Liver (tissue), 8 donors: ENCODE measurements at regions not wholly inside any gene's neighbourhood (a gene's known extent, or its start where the extent isn't known, plus 50 kb on each side); places are given as distances from the start of the nearest gene placed in this dataset.

ENCODE experiments used
- DNase-seq: peaks from one replicate; pipeline ENCODE4 v3.0.0-alpha.2; 2017; ENCODE audit warnings: low spot score
- H3K27ac ChIP-seq, 2 donors: one replicate each; pipeline ENCODE4 v1.7.0; 2013; ENCODE audit warnings: inconsistent platforms in 2 of 2, low read length in 2 of 2, control low read depth in 1 of 2, low read depth in 1 of 2, mild to moderate bottlenecking in 1 of 2
- H3K27me3 ChIP-seq, 4 donors: one replicate each; pipeline versions ENCODE4 v1.6.1 to v1.7.0; 2013; ENCODE audit warnings: low read length in 3 of 4, inconsistent platforms in 1 of 4, mild to moderate bottlenecking in 1 of 4, moderate library complexity in 1 of 4; ENCODE audit not compliant: control insufficient read depth in 4 of 4, insufficient read depth in 4 of 4
- H3K36me3 ChIP-seq, 4 donors: one replicate each; pipeline versions ENCODE4 v1.6.1 to v1.7.0; 2013; ENCODE audit warnings: low read length in 3 of 4, mild to moderate bottlenecking in 3 of 4, low read depth in 1 of 4, moderate library complexity in 1 of 4; ENCODE audit not compliant: control insufficient read depth in 4 of 4, insufficient read depth in 3 of 4
- H3K4me1 ChIP-seq, 4 donors: one replicate each; pipeline versions ENCODE4 v1.6.1 to v1.7.0; 2013; ENCODE audit warnings: low read length in 3 of 4, mild to moderate bottlenecking in 3 of 4, moderate library complexity in 1 of 4; ENCODE audit not compliant: control insufficient read depth in 4 of 4, insufficient read depth in 4 of 4
- H3K4me3 ChIP-seq, 3 donors: one replicate each; pipeline versions ENCODE4 v1.6.1 to v1.7.0; 2013; ENCODE audit warnings: low read length in 3 of 3, control low read depth in 1 of 3, low read depth in 1 of 3, mild to moderate bottlenecking in 1 of 3
- H3K9ac ChIP-seq, 2 donors: one replicate each; pipeline ENCODE4 v1.7.0; 2013; ENCODE audit warnings: low read length in 2 of 2, mild to moderate bottlenecking in 2 of 2, moderate library complexity in 2 of 2, control low read depth in 1 of 2, low read depth in 1 of 2
- H3K9me3 ChIP-seq, 4 donors: one replicate each; pipeline versions ENCODE4 v1.6.1 to v1.7.0; 2013; ENCODE audit warnings: low read length in 3 of 4; ENCODE audit not compliant: control insufficient read depth in 4 of 4
- EGR1 ChIP-seq, 2 donors: IDR thresholded peaks; 2 replicates each; pipeline ENCODE4 v1.6.1; 2016 to 2018; ENCODE audit warnings: antibody characterized with exemption in 2 of 2, low read depth in 2 of 2
- FOXA2 ChIP-seq: IDR thresholded peaks from 2 replicates; pipeline ENCODE4 v1.6.1; 2016; ENCODE audit warnings: antibody characterized with exemption
- GABPA ChIP-seq, 2 donors: IDR thresholded peaks in 1 of 2; conservative IDR thresholded peaks in 1 of 2; 2 replicates each; pipeline ENCODE4 v1.6.1; 2016; ENCODE audit warnings: antibody characterized with exemption in 2 of 2, mild to moderate bottlenecking in 1 of 2, moderate library complexity in 1 of 2
- HNF4A ChIP-seq, 2 donors: conservative IDR thresholded peaks; 2 replicates each; pipeline ENCODE4 v1.6.1; 2016; ENCODE audit warnings: antibody characterized with exemption in 2 of 2, mild to moderate bottlenecking in 2 of 2
- RXRA ChIP-seq, 2 donors: IDR thresholded peaks; 2 replicates each; pipeline ENCODE4 v1.6.1; 2017 to 2018; ENCODE audit warnings: antibody characterized with exemption in 2 of 2, mild to moderate bottlenecking in 1 of 2
- TAF1 ChIP-seq: conservative IDR thresholded peaks from 2 replicates; pipeline ENCODE4 v1.6.1; 2016; ENCODE audit warnings: antibody characterized with exemption, mild to moderate bottlenecking
- YY1 ChIP-seq: IDR thresholded peaks from 2 replicates; pipeline ENCODE4 v1.6.1; 2016; ENCODE audit warnings: antibody characterized with exemption, mild to moderate bottlenecking
- WGBS: extraction: QIAGEN DNeasy Blood & Tissue Kit; methylation state at CpG from one replicate; pipeline ENCODE4 v1.1.7; 2013; 5-methylcytosine and 5-hydroxymethylcytosine counted together
- TF ChIP-seq, protein P1 (sequence below): IDR thresholded peaks from 2 replicates; pipeline ENCODE4 v1.6.1; 2016; ENCODE audit warnings: antibody characterized with exemption
- TF ChIP-seq, protein P2 (sequence below): IDR thresholded peaks from 2 replicates; pipeline ENCODE4 v1.6.1; 2016; ENCODE audit warnings: antibody characterized with exemption, mild to moderate bottlenecking
- TF ChIP-seq, protein P3 (sequence below): IDR thresholded peaks from 2 replicates; pipeline ENCODE4 v1.6.1; 2016; ENCODE audit warnings: antibody characterized with exemption
- TF ChIP-seq, protein P4 (sequence below): IDR thresholded peaks from 2 replicates; pipeline ENCODE4 v1.6.1; 2016; ENCODE audit warnings: antibody characterized with exemption
- TF ChIP-seq, protein P5 (sequence below): fragments of 150-350 bp; IDR thresholded peaks from 2 replicates; pipeline ENCODE4 v1.5.1; 2017; ENCODE audit warnings: improper control_type of control experiment, low read depth, low read length; ENCODE audit not compliant: missing input control
- donor health status: healthy.
- donor health status: healthy.
- donor health status: healthy.
- donor health status: healthy.
- donor health status: healthy.

DNA sequence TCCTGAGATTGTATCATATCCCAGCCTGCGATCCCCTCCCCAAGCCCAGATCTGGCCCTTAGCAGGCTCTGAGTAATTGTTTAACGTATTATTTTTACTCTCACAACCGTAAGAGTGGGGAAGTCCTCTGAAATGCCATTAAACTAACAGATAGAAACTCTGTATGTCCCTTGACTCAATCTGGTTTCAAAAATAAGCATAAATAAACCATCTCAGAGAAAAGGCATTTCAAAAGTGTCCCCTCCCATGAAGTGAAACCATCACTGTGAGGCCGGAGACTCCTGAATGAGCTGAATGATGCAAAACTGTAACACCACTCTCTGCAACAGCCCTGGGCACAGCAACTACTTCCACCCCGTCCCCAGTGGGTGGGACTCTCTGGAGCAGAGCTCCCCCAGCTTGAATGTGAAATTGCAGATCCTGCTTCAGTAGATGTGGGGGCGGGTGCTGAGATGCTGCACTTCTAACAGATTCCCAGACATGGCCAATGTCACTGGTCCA lies 104.1 kb downstream of the SYF2 start:
- TF ChIP-seq, protein P1, sequence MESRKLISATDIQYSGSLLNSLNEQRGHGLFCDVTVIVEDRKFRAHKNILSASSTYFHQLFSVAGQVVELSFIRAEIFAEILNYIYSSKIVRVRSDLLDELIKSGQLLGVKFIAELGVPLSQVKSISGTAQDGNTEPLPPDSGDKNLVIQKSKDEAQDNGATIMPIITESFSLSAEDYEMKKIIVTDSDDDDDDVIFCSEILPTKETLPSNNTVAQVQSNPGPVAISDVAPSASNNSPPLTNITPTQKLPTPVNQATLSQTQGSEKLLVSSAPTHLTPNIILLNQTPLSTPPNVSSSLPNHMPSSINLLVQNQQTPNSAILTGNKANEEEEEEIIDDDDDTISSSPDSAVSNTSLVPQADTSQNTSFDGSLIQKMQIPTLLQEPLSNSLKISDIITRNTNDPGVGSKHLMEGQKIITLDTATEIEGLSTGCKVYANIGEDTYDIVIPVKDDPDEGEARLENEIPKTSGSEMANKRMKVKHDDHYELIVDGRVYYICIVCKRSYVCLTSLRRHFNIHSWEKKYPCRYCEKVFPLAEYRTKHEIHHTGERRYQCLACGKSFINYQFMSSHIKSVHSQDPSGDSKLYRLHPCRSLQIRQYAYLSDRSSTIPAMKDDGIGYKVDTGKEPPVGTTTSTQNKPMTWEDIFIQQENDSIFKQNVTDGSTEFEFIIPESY = no peak
- 77% methylated on average over 6 of the region's 6 CpGs for WGBS
- H3K27me3 ChIP-seq = no peaks in the 10 kb centered on the region
- peaks cover 0 to 1% (median 0%) of the 10 kb centered on the region in 4 donors for H3K9me3 ChIP-seq
- H3K27ac ChIP-seq = no peak overlapping the region
- no peak overlapping the region for H3K9ac ChIP-seq
- H3K36me3 ChIP-seq = no peaks in the 10 kb centered on the region
- no peak overlapping the region for H3K4me3 ChIP-seq
- DNase-seq = no peak
- no peaks in the 10 kb centered on the region for H3K4me1 ChIP-seq

DNA sequence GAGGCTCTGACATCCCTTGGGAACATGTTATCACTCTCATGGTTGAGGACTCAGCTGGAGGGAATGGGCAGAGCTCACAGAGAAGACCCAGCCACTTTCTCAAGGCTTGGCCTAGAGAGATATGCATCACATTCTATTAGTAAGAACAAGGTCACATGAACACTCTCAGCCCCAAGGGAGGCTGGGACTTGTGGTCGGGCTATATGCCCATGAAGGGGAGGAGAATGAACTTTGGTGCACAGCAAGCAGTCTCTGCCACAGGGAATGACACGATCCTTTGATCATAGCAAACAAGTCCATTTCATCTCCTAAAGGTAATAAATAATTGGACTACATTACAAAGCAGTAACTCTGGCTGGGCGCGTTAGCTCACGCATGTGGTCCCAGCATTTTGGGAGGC lies 105.7 kb downstream of the SYF2 start:
- Histone ChIP-seq H3K36me3 (no peaks in the 10 kb centered on the region), H3K9ac (no peak overlapping the region), H3K4me1 (no peaks in the 10 kb centered on the region), H3K27me3 (no peaks in the 10 kb centered on the region), H3K27ac (no peak overlapping the region), H3K4me3 (no peak overlapping the region), H3K9me3 (peaks cover 0 to 1% (median 0%) of the 10 kb centered on the region in 4 donors)
- 89% methylated on average over 5 of the region's 5 CpGs for WGBS
- DNase-seq = no peak
- no peak for TF ChIP-seq RXRA (IDR thresholded peaks at IDR 0.05)
- no peak for TF ChIP-seq YY1
- TF ChIP-seq, protein P2, sequence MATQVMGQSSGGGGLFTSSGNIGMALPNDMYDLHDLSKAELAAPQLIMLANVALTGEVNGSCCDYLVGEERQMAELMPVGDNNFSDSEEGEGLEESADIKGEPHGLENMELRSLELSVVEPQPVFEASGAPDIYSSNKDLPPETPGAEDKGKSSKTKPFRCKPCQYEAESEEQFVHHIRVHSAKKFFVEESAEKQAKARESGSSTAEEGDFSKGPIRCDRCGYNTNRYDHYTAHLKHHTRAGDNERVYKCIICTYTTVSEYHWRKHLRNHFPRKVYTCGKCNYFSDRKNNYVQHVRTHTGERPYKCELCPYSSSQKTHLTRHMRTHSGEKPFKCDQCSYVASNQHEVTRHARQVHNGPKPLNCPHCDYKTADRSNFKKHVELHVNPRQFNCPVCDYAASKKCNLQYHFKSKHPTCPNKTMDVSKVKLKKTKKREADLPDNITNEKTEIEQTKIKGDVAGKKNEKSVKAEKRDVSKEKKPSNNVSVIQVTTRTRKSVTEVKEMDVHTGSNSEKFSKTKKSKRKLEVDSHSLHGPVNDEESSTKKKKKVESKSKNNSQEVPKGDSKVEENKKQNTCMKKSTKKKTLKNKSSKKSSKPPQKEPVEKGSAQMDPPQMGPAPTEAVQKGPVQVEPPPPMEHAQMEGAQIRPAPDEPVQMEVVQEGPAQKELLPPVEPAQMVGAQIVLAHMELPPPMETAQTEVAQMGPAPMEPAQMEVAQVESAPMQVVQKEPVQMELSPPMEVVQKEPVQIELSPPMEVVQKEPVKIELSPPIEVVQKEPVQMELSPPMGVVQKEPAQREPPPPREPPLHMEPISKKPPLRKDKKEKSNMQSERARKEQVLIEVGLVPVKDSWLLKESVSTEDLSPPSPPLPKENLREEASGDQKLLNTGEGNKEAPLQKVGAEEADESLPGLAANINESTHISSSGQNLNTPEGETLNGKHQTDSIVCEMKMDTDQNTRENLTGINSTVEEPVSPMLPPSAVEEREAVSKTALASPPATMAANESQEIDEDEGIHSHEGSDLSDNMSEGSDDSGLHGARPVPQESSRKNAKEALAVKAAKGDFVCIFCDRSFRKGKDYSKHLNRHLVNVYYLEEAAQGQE = no peak
- TF ChIP-seq TAF1 = no peak
- no peak for TF ChIP-seq HNF4A (conservative IDR thresholded peaks at IDR 0.05)
- no peak for TF ChIP-seq EGR1 (IDR thresholded peaks at IDR 0.05; ENCODE audit: low read depth in 2 of 2)
- TF ChIP-seq, protein P3, sequence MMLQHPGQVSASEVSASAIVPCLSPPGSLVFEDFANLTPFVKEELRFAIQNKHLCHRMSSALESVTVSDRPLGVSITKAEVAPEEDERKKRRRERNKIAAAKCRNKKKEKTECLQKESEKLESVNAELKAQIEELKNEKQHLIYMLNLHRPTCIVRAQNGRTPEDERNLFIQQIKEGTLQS = no peak
- TF ChIP-seq, protein P1 = no peak
- no peak for TF ChIP-seq GABPA (IDR thresholded peaks at IDR 0.05 in 1 of 2, conservative IDR thresholded peaks at IDR 0.05 in 1 of 2)
- no peak for TF ChIP-seq FOXA2
- TF ChIP-seq, protein P4, sequence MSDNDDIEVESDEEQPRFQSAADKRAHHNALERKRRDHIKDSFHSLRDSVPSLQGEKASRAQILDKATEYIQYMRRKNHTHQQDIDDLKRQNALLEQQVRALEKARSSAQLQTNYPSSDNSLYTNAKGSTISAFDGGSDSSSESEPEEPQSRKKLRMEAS = no peak
- TF ChIP-seq, protein P5, sequence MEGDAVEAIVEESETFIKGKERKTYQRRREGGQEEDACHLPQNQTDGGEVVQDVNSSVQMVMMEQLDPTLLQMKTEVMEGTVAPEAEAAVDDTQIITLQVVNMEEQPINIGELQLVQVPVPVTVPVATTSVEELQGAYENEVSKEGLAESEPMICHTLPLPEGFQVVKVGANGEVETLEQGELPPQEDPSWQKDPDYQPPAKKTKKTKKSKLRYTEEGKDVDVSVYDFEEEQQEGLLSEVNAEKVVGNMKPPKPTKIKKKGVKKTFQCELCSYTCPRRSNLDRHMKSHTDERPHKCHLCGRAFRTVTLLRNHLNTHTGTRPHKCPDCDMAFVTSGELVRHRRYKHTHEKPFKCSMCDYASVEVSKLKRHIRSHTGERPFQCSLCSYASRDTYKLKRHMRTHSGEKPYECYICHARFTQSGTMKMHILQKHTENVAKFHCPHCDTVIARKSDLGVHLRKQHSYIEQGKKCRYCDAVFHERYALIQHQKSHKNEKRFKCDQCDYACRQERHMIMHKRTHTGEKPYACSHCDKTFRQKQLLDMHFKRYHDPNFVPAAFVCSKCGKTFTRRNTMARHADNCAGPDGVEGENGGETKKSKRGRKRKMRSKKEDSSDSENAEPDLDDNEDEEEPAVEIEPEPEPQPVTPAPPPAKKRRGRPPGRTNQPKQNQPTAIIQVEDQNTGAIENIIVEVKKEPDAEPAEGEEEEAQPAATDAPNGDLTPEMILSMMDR = no peak
